Adrenal gland (tissue), 5 donors: ENCODE measurements at regions not wholly inside any gene's neighbourhood (a gene's known extent, or its start where the extent isn't known, plus 50 kb on each side); places are given as distances from the start of the nearest gene placed in this dataset.

Experiments
- POLR2A ChIP-seq, 2 donors: fragments of 450-650 bp; IDR thresholded peaks; one replicate each; pipeline ENCODE4 v1.6.1; 2017; ENCODE audit warnings: antibody characterized with exemption in 2 of 2, mild to moderate bottlenecking in 2 of 2, moderate library complexity in 1 of 2
- TF ChIP-seq, protein P1 (sequence below), 6 experiments: fragments of 450-650 bp in 4 of 6; fragments of 200-600 bp in 2 of 6; sonication (generic) in 1 of 6; IDR thresholded peaks; 1 replicate in 5 of 6; 2 replicates in 1 of 6; pipeline versions ENCODE4 v1.5.1 to v1.8.0; 2016 to 2021; ENCODE audit warnings: antibody characterized with exemption in 6 of 6, mild to moderate bottlenecking in 2 of 6, moderate library complexity in 1 of 6
- donor health status: DM: no; HTN: no; CAD: no.

DNA sequence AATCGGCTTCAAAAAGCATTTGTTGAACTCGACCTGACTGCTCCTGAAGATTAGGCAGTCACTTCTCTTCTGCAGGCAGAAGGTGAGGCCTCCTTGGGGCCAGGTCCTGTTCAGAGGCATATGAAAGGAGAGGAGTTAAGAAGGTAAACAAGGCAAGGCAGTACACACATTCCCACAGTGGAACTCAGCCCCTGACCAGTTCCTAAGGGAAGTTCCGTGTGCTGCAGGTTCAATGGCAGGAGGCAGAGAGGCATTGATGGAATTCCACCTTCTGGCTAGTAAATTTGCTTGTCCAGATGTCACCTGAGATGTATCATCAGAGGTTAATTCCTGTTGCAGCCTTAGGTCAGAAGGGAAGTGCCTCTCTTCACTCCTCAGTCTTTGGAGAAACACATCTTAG, 337.0 kb upstream of the MTNR1B start:
- TF ChIP-seq POLR2A (IDR thresholded peaks at IDR 0.05): no peak
- TF ChIP-seq, protein P1, sequence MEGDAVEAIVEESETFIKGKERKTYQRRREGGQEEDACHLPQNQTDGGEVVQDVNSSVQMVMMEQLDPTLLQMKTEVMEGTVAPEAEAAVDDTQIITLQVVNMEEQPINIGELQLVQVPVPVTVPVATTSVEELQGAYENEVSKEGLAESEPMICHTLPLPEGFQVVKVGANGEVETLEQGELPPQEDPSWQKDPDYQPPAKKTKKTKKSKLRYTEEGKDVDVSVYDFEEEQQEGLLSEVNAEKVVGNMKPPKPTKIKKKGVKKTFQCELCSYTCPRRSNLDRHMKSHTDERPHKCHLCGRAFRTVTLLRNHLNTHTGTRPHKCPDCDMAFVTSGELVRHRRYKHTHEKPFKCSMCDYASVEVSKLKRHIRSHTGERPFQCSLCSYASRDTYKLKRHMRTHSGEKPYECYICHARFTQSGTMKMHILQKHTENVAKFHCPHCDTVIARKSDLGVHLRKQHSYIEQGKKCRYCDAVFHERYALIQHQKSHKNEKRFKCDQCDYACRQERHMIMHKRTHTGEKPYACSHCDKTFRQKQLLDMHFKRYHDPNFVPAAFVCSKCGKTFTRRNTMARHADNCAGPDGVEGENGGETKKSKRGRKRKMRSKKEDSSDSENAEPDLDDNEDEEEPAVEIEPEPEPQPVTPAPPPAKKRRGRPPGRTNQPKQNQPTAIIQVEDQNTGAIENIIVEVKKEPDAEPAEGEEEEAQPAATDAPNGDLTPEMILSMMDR (IDR thresholded peaks at IDR 0.05): no peak
